Suprapubic skin (tissue), 3 donors: ENCODE measurements at regions not wholly inside any gene's neighbourhood (a gene's known extent, or its start where the extent isn't known, plus 50 kb on each side); places are given as distances from the start of the nearest gene placed in this dataset.

ENCODE experiments used
- CTCF ChIP-seq, 2 donors: fragments of 200-600 bp in 1 of 2; fragments of 450-650 bp in 1 of 2; sonication (generic) in 1 of 2; IDR thresholded peaks; one replicate each; pipeline ENCODE4 v1.5.1; 2016 to 2019; ENCODE audit warnings: antibody characterized with exemption in 2 of 2, mild to moderate bottlenecking in 1 of 2, moderate library complexity in 1 of 2
- POLR2A ChIP-seq, 2 donors: fragments of 450-650 bp; IDR thresholded peaks; one replicate each; pipeline ENCODE4 v1.6.1; 2017; ENCODE audit warnings: antibody characterized with exemption in 2 of 2, mild to moderate bottlenecking in 2 of 2, moderate library complexity in 2 of 2

GRCh38 chr7:15920953-15921352 is 234.5 kb upstream of the MEOX2 start:
- no peak for TF ChIP-seq CTCF (IDR thresholded peaks at IDR 0.05)
- no peak for TF ChIP-seq POLR2A (IDR thresholded peaks at IDR 0.05)
